ENCODE measurements at regions not wholly inside any gene's neighbourhood (a gene's known extent, or its start where the extent isn't known, plus 50 kb on each side); places are given as distances from the start of the nearest gene placed in this dataset.

- TF ChIP-seq CTCF (IDR thresholded peaks at IDR 0.05) (no peak), POLR2A (IDR thresholded peaks at IDR 0.05) (no peak), EP300 (IDR thresholded peaks at IDR 0.05) (no peak)
Observed at GRCh38 chr2:45103351-45104345, 94.4 kb upstream of the SIX2 start.

All from ovary (tissue), 3 donors.